ENCODE measurements at regions not wholly inside any gene's neighbourhood (a gene's known extent, or its start where the extent isn't known, plus 50 kb on each side); places are given as distances from the start of the nearest gene placed in this dataset.

- Histone ChIP-seq H3K4me1 (replicated peaks; ENCODE audit: insufficient read depth) (no peaks in the 10 kb centered on the region), H3K4me2 (no peak overlapping the region), H3K9me2 (ENCODE audit: insufficient read depth) (no peaks in the 10 kb centered on the region), H2AFZ (no peak overlapping the region), H4K20me1 (ENCODE audit: insufficient read depth) (no peaks in the 10 kb centered on the region), H3K27ac (no peak overlapping the region), H3K27me3 (ENCODE audit: insufficient read depth, low read depth) (no peaks in the 10 kb centered on the region), H3K36me3 (ENCODE audit: low read depth) (no peaks in the 10 kb centered on the region), H3K79me2 (ENCODE audit: low read depth) (no peaks in the 10 kb centered on the region), H3F3A (ENCODE audit: insufficient read depth, low read depth) (no peaks in the 10 kb centered on the region), H3K9me3 (ENCODE audit: insufficient read depth, low read depth) (no peaks in the 10 kb centered on the region), H3K4me3 (no peak overlapping the region)
- ChIA-PET POLR2A (ENCODE audit: unreplicated experiment) (no interaction called here), CTCF (no interaction called here)
- intact Hi-C loops (cut with micrococcal nuclease; ENCODE audit: unreplicated experiment) = no loop called here
- no TSS peak for BruUV-seq (replicated peaks)
- no peak for TF ChIP-seq EZH2 (IDR thresholded peaks at IDR 0.05; ENCODE audit: low read depth)
- no peak for TF ChIP-seq CTCF (conservative IDR thresholded peaks at IDR 0.05)
- no peak for DNase-seq
Measured at GRCh38 chr12:39188689-39189088, 254.2 kb downstream of the KIF21A start.

- ChIA-PET CTCF (no interaction called here), POLR2A (ENCODE audit: unreplicated experiment) (no interaction called here)
- H3K27ac ChIP-seq = no peak overlapping the region
- intact Hi-C loops (cut with micrococcal nuclease; ENCODE audit: unreplicated experiment) = no loop called here
- H3K4me2 ChIP-seq = no peak overlapping the region
- no peaks in the 10 kb centered on the region for H3K9me3 ChIP-seq (ENCODE audit: insufficient read depth, low read depth)
- H3K4me1 ChIP-seq (replicated peaks; ENCODE audit: insufficient read depth) = no peaks in the 10 kb centered on the region
- no peaks in the 10 kb centered on the region for H3K36me3 ChIP-seq (ENCODE audit: low read depth)
- H3F3A ChIP-seq (ENCODE audit: insufficient read depth, low read depth) = no peaks in the 10 kb centered on the region
- H3K9me2 ChIP-seq (ENCODE audit: insufficient read depth) = no peaks in the 10 kb centered on the region
- H3K79me2 ChIP-seq (ENCODE audit: low read depth) = no peaks in the 10 kb centered on the region
- H2AFZ ChIP-seq = no peak overlapping the region
- TF ChIP-seq CTCF (conservative IDR thresholded peaks at IDR 0.05) (no peak), EZH2 (IDR thresholded peaks at IDR 0.05; ENCODE audit: low read depth) (no peak)
- H4K20me1 ChIP-seq (ENCODE audit: insufficient read depth) = no peaks in the 10 kb centered on the region
- no peak for DNase-seq
- H3K4me3 ChIP-seq = no peak overlapping the region
- H3K27me3 ChIP-seq (ENCODE audit: insufficient read depth, low read depth) = no peaks in the 10 kb centered on the region
- BruUV-seq (replicated peaks) = no TSS peak
Measured at GRCh38 chr12:39186744-39187143, 256.2 kb downstream of the KIF21A start.

- Histone ChIP-seq H3F3A (ENCODE audit: insufficient read depth, low read depth) (no peaks in the 10 kb centered on the region), H3K36me3 (ENCODE audit: low read depth) (no peaks in the 10 kb centered on the region), H3K79me2 (ENCODE audit: low read depth) (no peaks in the 10 kb centered on the region), H3K9me3 (ENCODE audit: insufficient read depth, low read depth) (no peaks in the 10 kb centered on the region), H2AFZ (no peak overlapping the region), H3K27me3 (ENCODE audit: insufficient read depth, low read depth) (no peaks in the 10 kb centered on the region), H3K9me2 (ENCODE audit: insufficient read depth) (no peaks in the 10 kb centered on the region), H4K20me1 (ENCODE audit: insufficient read depth) (no peaks in the 10 kb centered on the region), H3K4me1 (replicated peaks; ENCODE audit: insufficient read depth) (no peaks in the 10 kb centered on the region), H3K4me2 (no peak overlapping the region), H3K27ac (no peak overlapping the region), H3K4me3 (no peak overlapping the region)
- no TSS peak for BruUV-seq (replicated peaks)
- no peak for DNase-seq
- POLR2A ChIA-PET (ENCODE audit: unreplicated experiment) = no interaction called here
- TF ChIP-seq CTCF (conservative IDR thresholded peaks at IDR 0.05) = no peak
- no peak for TF ChIP-seq EZH2 (IDR thresholded peaks at IDR 0.05; ENCODE audit: low read depth)
- CTCF ChIA-PET = no interaction called here
- intact Hi-C loops (cut with micrococcal nuclease; ENCODE audit: unreplicated experiment) = no loop called here
Measured at GRCh38 chr12:39178837-39179236, 264.1 kb downstream of the KIF21A start.
